Heart right ventricle (tissue), 16 donors: ENCODE measurements at regions not wholly inside any gene's neighbourhood (a gene's known extent, or its start where the extent isn't known, plus 50 kb on each side); places are given as distances from the start of the nearest gene placed in this dataset.

Experiments
- ATAC-seq, 8 donors: fragments of 200-7000 bp; cut with Tn5 transposase; one replicate each; pipeline ENCODE4 v1.9.1; 2020; ENCODE audit warnings: mild to moderate bottlenecking in 8 of 8, moderate library complexity in 8 of 8, moderate number of reproducible peaks in 1 of 8
- DNase-seq, 2 donors: peaks; one replicate each; pipeline ENCODE4 v3.0.0-alpha.2; 2020
- H3K27ac ChIP-seq, 10 donors: fragments of 200-600 bp; sonication (generic) in 2 of 10; one replicate each; pipeline versions ENCODE4 v1.5.0 to v1.8.0; 2020 to 2022; ENCODE audit warnings: mild to moderate bottlenecking in 3 of 10
- H3K27me3 ChIP-seq, 7 donors: fragments of 200-600 bp; one replicate each; pipeline ENCODE4 v1.8.0; 2021 to 2022; ENCODE audit warnings: mild to moderate bottlenecking in 2 of 7
- H3K36me3 ChIP-seq, 9 donors: fragments of 200-600 bp; sonication (generic) in 1 of 9; one replicate each; pipeline versions ENCODE4 v1.5.0 to v1.8.0; 2020 to 2022; ENCODE audit warnings: mild to moderate bottlenecking in 2 of 9
- H3K4me1 ChIP-seq, 9 donors: fragments of 200-600 bp; sonication (generic) in 1 of 9; one replicate each; pipeline versions ENCODE4 v1.5.0 to v1.8.0; 2020 to 2022; ENCODE audit warnings: mild to moderate bottlenecking in 4 of 9
- H3K4me3 ChIP-seq, 10 donors: fragments of 200-600 bp; sonication (generic) in 2 of 10; one replicate each; pipeline versions ENCODE4 v1.5.0 to v1.8.0; 2020 to 2022; ENCODE audit warnings: mild to moderate bottlenecking in 7 of 10, moderate library complexity in 2 of 10
- H3K9me3 ChIP-seq, 11 donors: fragments of 200-600 bp in 10 of 11; sonication (generic) in 2 of 11; one replicate each; pipeline versions ENCODE4 v1.5.0 to v1.8.0; 2013 to 2022; ENCODE audit warnings: mild to moderate bottlenecking in 2 of 11, control low read depth in 1 of 11, moderate library complexity in 1 of 11
- WGBS, 2 donors: extraction: QIAGEN DNeasy Blood & Tissue Kit; methylation state at CpG; one replicate each; pipeline ENCODE4 v1.1.7; 2013; ENCODE audit warnings: inconsistent platforms in 1 of 2; 5-methylcytosine and 5-hydroxymethylcytosine counted together
- intact Hi-C, 10 donors: fragments of 100-400 bp; cut with DNase I; formaldehyde crosslinking; loops; one replicate each; pipeline versions ENCODE4 v1.11.1 to v1.14.2; 2022
- TF ChIP-seq, protein P1 (sequence below), 9 donors: fragments of 200-600 bp; sonication (generic) in 2 of 9; IDR thresholded peaks; one replicate each; pipeline versions ENCODE4 v1.5.0 to v1.8.0; 2021 to 2022; ENCODE audit warnings: antibody characterized with exemption in 9 of 9, mild to moderate bottlenecking in 5 of 9, moderate library complexity in 1 of 9
- donor health status: Arrhythmogenic right ventricular cardiomyopathy.
- donor health status: ischemic (EF 13 %, LVEDD 7.1; RV severe dilation, severe dysfunction).
- donor health status: healthy with polysubstance abuse.
- donor health status: DM: no; HTN: yes; CAD: no.
- donor health status: DM: no; HTN: no; CAD: no.
- donor health status: ischemic (EF 25% LVEDD 6.9; RV normal size, moderate dysfunction).
- donor health status: ischemic (EF 25% LVEDD 5.7; RV mildly dilated, moderate dysfunction).
- donor health status: healthy.
- donor health status: DM: yes; HTN: yes; CAD: no.
- donor health status: Ischemic cardiomyopathy.
- donor health status: ischemic (EF 35%, LVEDD 5.7; RV mildly dilated, moderate dysfunction).
- donor health status: nonischemic (EF 11% LVEDD 7.7; RV severe dilation, severe dysfunction).
- donor health status: DM: yes; HTN: yes; CAD: no.
- donor health status: PGD.
- donor health status: ischemic (EF 29% LVEDD 5.4; RV normal size, mild dysfunction).
- donor health status: nonischemic (EF 23%, LVEDD 6.1; RV moderate dilation, normal function).

- DNase-seq (no peak), ATAC-seq (peak in 2 of 8 donors; percentile 31 to 48)
- peaks cover 0 to 12% (median 4%) of the 10 kb centered on the region in 9 donors for H3K4me1 ChIP-seq
- TF ChIP-seq, protein P1, sequence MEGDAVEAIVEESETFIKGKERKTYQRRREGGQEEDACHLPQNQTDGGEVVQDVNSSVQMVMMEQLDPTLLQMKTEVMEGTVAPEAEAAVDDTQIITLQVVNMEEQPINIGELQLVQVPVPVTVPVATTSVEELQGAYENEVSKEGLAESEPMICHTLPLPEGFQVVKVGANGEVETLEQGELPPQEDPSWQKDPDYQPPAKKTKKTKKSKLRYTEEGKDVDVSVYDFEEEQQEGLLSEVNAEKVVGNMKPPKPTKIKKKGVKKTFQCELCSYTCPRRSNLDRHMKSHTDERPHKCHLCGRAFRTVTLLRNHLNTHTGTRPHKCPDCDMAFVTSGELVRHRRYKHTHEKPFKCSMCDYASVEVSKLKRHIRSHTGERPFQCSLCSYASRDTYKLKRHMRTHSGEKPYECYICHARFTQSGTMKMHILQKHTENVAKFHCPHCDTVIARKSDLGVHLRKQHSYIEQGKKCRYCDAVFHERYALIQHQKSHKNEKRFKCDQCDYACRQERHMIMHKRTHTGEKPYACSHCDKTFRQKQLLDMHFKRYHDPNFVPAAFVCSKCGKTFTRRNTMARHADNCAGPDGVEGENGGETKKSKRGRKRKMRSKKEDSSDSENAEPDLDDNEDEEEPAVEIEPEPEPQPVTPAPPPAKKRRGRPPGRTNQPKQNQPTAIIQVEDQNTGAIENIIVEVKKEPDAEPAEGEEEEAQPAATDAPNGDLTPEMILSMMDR (IDR thresholded peaks at IDR 0.05) = no peak
- 67 to 70% methylated on average over 1 of the region's 1 CpG for WGBS, 2 donors
- H3K9me3 ChIP-seq = peaks cover 0 to 12% (median 2%) of the 10 kb centered on the region in 11 donors
- H3K27me3 ChIP-seq = no peaks in the 10 kb centered on the region
- H3K36me3 ChIP-seq = no peaks in the 10 kb centered on the region
- peak overlapping the region in 2 of 10 donors; percentile 40 to 63 for H3K27ac ChIP-seq
- intact Hi-C loops = loop anchor here in 2 of 10 donors (10.0 kb wide), 1 partner anchor 165 kb away; the partner anchor contains the start of gene PCDH18 (in 2 of the 2)
- H3K4me3 ChIP-seq = peak overlapping the region in 1 of 10 donors; percentile 27
These were observed 167.8 kb upstream of the PCDH18 start for GRCh38 chr4:137700072-137700471.

DNA sequence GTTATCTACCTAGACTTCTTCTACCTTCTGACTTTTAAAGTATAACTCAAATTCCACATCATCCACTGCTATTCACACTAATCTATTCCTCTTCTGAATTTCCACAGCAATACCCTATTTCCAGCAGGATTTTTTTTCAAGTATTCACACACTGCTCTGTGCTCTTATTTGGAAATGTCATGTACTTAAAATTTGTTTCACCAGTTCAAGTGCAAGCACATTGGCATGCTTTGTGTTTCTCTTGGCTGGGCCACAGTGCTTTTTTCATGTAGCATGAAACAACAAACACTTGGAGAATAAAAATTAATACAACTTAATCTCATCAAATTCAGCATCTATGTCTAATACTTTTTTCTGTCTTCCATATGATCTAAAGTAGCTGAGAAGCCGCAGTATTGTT, 161.8 kb upstream of the PCDH18 start:
- H3K27me3 ChIP-seq = no peaks in the 10 kb centered on the region
- WGBS, 2 donors = 68 to 70% methylated on average over 1 of the region's 1 CpG
- intact Hi-C loops = loop anchor here in 1 of 10 donors (10.0 kb wide), 1 partner anchor 69 kb away; no protein-coding TSS in a partner anchor
- no peaks in the 10 kb centered on the region for H3K36me3 ChIP-seq
- no peak overlapping the region for H3K4me3 ChIP-seq
- H3K4me1 ChIP-seq = peaks cover 0 to 3% (median 0%) of the 10 kb centered on the region in 9 donors
- no peak overlapping the region for H3K27ac ChIP-seq
- H3K9me3 ChIP-seq = no peaks in the 10 kb centered on the region
- TF ChIP-seq, protein P1 (IDR thresholded peaks at IDR 0.05) = no peak
- ATAC-seq = peak in 4 of 8 donors; percentile 35 to 82 (median 46)
- peak in 1 of 2 donors; percentile 22 for DNase-seq

DNA sequence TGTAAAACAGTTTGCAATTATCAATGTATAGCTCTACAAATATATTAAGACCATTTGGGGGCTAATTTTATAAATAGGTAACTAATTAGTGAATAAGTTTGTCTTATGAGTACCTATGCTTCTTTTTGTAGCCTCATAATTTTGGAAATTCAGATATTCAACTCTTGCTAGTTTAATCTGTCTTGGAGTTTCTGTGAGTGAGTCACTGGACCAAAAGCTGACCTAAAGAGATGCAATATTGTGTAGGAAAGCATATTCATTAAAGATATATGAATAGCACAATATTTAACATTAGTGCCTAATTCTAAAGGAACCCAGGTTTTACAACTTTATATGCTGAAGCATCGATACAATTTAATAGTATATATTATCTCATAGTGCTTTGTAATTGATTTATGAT, 161.3 kb upstream of the PCDH18 start:
- no peak overlapping the region for H3K4me3 ChIP-seq
- TF ChIP-seq, protein P1 (IDR thresholded peaks at IDR 0.05) = no peak
- H3K36me3 ChIP-seq = no peaks in the 10 kb centered on the region
- 80 to 87% methylated on average over 1 of the region's 1 CpG for WGBS, 2 donors
- H3K27ac ChIP-seq = no peak overlapping the region
- no peaks in the 10 kb centered on the region for H3K9me3 ChIP-seq
- ATAC-seq = no peak
- no peaks in the 10 kb centered on the region for H3K27me3 ChIP-seq
- intact Hi-C loops = loop anchor here in 1 of 10 donors (10.0 kb wide), 1 partner anchor 69 kb away; no protein-coding TSS in a partner anchor
- no peak for DNase-seq
- peaks cover 0 to 3% (median 0%) of the 10 kb centered on the region in 9 donors for H3K4me1 ChIP-seq

DNA sequence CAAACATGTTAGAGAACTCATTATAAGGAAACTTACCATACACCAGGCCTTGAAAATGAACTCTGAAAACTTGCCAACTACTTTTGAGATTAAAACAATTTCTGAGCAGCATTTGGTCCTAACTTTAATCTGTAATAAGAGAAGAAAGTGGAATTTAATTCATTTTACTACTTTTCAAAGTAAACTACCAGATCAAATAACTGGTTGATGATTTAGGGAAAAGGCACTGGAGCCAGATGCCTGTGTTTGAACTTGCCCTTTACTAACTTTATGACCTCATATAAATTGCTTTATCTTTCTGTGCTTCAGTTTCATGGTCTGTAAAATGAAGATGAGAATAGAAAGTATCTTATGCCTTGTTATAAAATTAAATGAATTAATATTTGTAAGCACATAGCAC, 159.9 kb upstream of the PCDH18 start:
- peaks cover 0 to 3% (median 0%) of the 10 kb centered on the region in 9 donors for H3K4me1 ChIP-seq
- H3K36me3 ChIP-seq = no peaks in the 10 kb centered on the region
- intact Hi-C loops = loop anchor here in 1 of 10 donors (10.0 kb wide), 1 partner anchor 67 kb away; no protein-coding TSS in a partner anchor
- no peak overlapping the region for H3K27ac ChIP-seq
- no peaks in the 10 kb centered on the region for H3K27me3 ChIP-seq
- TF ChIP-seq, protein P1 (IDR thresholded peaks at IDR 0.05) = no peak
- ATAC-seq (no peak), DNase-seq (no peak)
- no peak overlapping the region for H3K4me3 ChIP-seq
- no peaks in the 10 kb centered on the region for H3K9me3 ChIP-seq
